Keratinocyte (primary cell): ENCODE measurements at regions not wholly inside any gene's neighbourhood (a gene's known extent, or its start where the extent isn't known, plus 50 kb on each side); places are given as distances from the start of the nearest gene placed in this dataset.

Experiments
- DNase-seq: peaks from one replicate; pipeline ENCODE4 v3.0.0-alpha.2; 2011; ENCODE audit warnings: low read depth, missing footprints, low spot score
- FAIRE-seq: peaks from 2 replicates; lab custom pipeline; 2011; peaks lifted over from hg19 to GRCh38; lab: Jason Lieb, UNC
- H2AFZ ChIP-seq: 2 replicates; pipeline ENCODE4 v1.6.0; 2012; ENCODE audit warnings: low read length, control low read depth, inconsistent platforms; ENCODE audit not compliant: control insufficient read depth
- H3K27ac ChIP-seq: 2 replicates; pipeline ENCODE4 v1.5.1; 2011; ENCODE audit warnings: low read length; ENCODE audit not compliant: control insufficient read depth, insufficient read depth
- H3K27me3 ChIP-seq: 3 replicates; pipeline ENCODE4 v1.6.0; 2011; ENCODE audit warnings: low read length; ENCODE audit not compliant: control insufficient read depth, insufficient read depth; ENCODE audit errors: extremely low read depth
- H3K36me3 ChIP-seq, 2 experiments: 2 replicates in 1 of 2; 3 replicates in 1 of 2; pipeline ENCODE4 v1.5.1; 2011; ENCODE audit warnings: low read length in 2 of 2, mild to moderate bottlenecking in 1 of 2; ENCODE audit not compliant: control insufficient read depth in 2 of 2, insufficient read depth in 2 of 2; ENCODE audit errors: extremely low read depth in 1 of 2
- H3K4me1 ChIP-seq: 3 replicates; pipeline ENCODE4 v1.5.1; 2011; ENCODE audit warnings: low read length; ENCODE audit not compliant: control insufficient read depth, insufficient read depth; ENCODE audit errors: extremely low read depth
- H3K4me2 ChIP-seq: 3 replicates; pipeline ENCODE4 v1.6.0; 2011; ENCODE audit warnings: low read depth, low read length; ENCODE audit not compliant: control insufficient read depth, insufficient read depth; ENCODE audit errors: extremely low read depth
- H3K4me3 ChIP-seq, 3 experiments: fragments of 200-600 bp in 1 of 3; sonication (generic) in 1 of 3; 2 replicates in 2 of 3; 3 replicates in 1 of 3; pipeline ENCODE4 v1.5.1; 2011 to 2016; ENCODE audit warnings: low read length in 3 of 3, mild to moderate bottlenecking in 3 of 3, control low read depth in 2 of 3, inconsistent platforms in 1 of 3, low read depth in 1 of 3, mixed read lengths in 1 of 3, mixed run types in 1 of 3, moderate library complexity in 1 of 3; ENCODE audit not compliant: control insufficient read depth in 2 of 3, insufficient read depth in 2 of 3; ENCODE audit errors: extremely low read depth in 1 of 3
- H3K79me2 ChIP-seq: 2 replicates; pipeline ENCODE4 v1.6.0; 2012; ENCODE audit warnings: low read length; ENCODE audit not compliant: control insufficient read depth, insufficient read depth
- H3K9ac ChIP-seq: 3 replicates; pipeline ENCODE4 v1.6.0; 2011; ENCODE audit warnings: low read length; ENCODE audit not compliant: control insufficient read depth, insufficient read depth; ENCODE audit errors: extremely low read depth
- H3K9me1 ChIP-seq: 3 replicates; pipeline ENCODE4 v1.6.0; 2011; ENCODE audit warnings: low read length; ENCODE audit not compliant: control insufficient read depth, insufficient read depth; ENCODE audit errors: extremely low read depth
- H3K9me3 ChIP-seq: 2 replicates; pipeline ENCODE4 v1.5.1; 2012; ENCODE audit warnings: low read depth, low read length; ENCODE audit not compliant: control insufficient read depth
- H4K20me1 ChIP-seq: 3 replicates; pipeline ENCODE4 v1.6.0; 2011; ENCODE audit warnings: low read length; ENCODE audit not compliant: control insufficient read depth, insufficient read depth; ENCODE audit errors: extremely low read depth
- CTCF ChIP-seq, 3 experiments: IDR thresholded peaks in 1 of 3; conservative IDR thresholded peaks in 1 of 3; optimal IDR thresholded peaks in 1 of 3; 2 replicates in 2 of 3; 3 replicates in 1 of 3; pipeline versions ENCODE3 to v1.5.1; 2011; ENCODE audit warnings: low read length in 3 of 3, mild to moderate bottlenecking in 3 of 3, moderate library complexity in 2 of 3, control low read depth in 1 of 3, inconsistent platforms in 1 of 3; ENCODE audit not compliant: insufficient read depth in 2 of 3; ENCODE audit errors: extremely low read depth in 1 of 3
- EZH2 ChIP-seq: IDR thresholded peaks from one replicate; pipeline ENCODE4 v1.6.1; 2012; ENCODE audit warnings: inconsistent platforms, mild to moderate bottlenecking, low read length, moderate library complexity
- dilution Hi-C: fragments of 300-500 bp; cut with MboI; formaldehyde crosslinking; loops from one replicate; pipeline ENCODE4 v1.7.0; 2020; ENCODE audit warnings: low sequenced_read_pairs; ENCODE audit not compliant: extremely low pct_ligation_motif_present

DNA sequence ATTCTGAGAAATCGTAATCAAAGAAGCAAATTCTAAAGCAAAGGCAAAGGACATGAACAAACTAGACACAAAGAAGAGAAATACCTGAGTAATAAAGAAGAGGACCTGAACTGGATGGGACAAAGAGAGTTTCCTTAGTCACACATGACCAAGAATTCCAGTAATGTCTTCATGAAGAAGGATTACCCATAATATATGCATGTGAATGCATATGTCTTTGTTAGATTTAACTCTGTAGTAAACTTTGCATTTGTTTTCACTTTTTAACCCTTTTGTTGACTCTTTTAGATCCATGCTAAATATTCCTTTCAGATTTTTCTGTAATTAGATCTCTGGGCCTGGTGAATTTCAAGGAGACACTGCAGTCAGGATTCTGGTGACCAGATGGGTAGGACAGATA lies 279.8 kb downstream of the ARRDC4 start:
- TF ChIP-seq CTCF (optimal IDR thresholded peaks at IDR 0.05 in 1 of 3, IDR thresholded peaks at IDR 0.05 in 1 of 3, conservative IDR thresholded peaks at IDR 0.05 in 1 of 3; ENCODE audit: extremely low read depth in 1 of 3, insufficient read depth in 2 of 3, low read length in 3 of 3), result no peak
- TF ChIP-seq EZH2, result no peak
- H3K4me1 ChIP-seq, result no peaks in the 10 kb centered on the region

GRCh38 chr15:98241032-98241554 lies 280.6 kb downstream of the ARRDC4 start:
- Histone ChIP-seq H3K4me2 (no peak overlapping the region), H3K36me3 (no peaks in the 10 kb centered on the region), H3K9ac (no peak overlapping the region), H3K9me1 (no peaks in the 10 kb centered on the region), H3K4me1 (no peaks in the 10 kb centered on the region), H3K27me3 (no peaks in the 10 kb centered on the region), H3K9me3 (no peaks in the 10 kb centered on the region), H3K4me3 (no peak overlapping the region), H3K27ac (no peak overlapping the region), H2AFZ (no peak overlapping the region), H4K20me1 (no peaks in the 10 kb centered on the region), H3K79me2 (no peaks in the 10 kb centered on the region)
- no peak for TF ChIP-seq EZH2
- TF ChIP-seq CTCF (optimal IDR thresholded peaks at IDR 0.05 in 1 of 3, IDR thresholded peaks at IDR 0.05 in 1 of 3, conservative IDR thresholded peaks at IDR 0.05 in 1 of 3; ENCODE audit: extremely low read depth in 1 of 3, insufficient read depth in 2 of 3, low read length in 3 of 3), result no peak
- DNase-seq, result no peak
- no peak for FAIRE-seq
- dilution Hi-C loops, result no loop called here

More for the DNA sequence above, 279.8 kb downstream of the ARRDC4 start:
- no peak for FAIRE-seq
- dilution Hi-C loops, result no loop called here
- Histone ChIP-seq H3K9ac (no peak overlapping the region), H3K4me2 (no peak overlapping the region), H3K36me3 (no peaks in the 10 kb centered on the region), H3K9me1 (no peaks in the 10 kb centered on the region), H2AFZ (no peak overlapping the region), H3K27ac (no peak overlapping the region), H3K79me2 (no peaks in the 10 kb centered on the region), H4K20me1 (no peaks in the 10 kb centered on the region), H3K4me3 (no peak overlapping the region), H3K27me3 (no peaks in the 10 kb centered on the region), H3K9me3 (no peaks in the 10 kb centered on the region)
- DNase-seq, result no peak
